AG04450 (cell line): ENCODE measurements at regions not wholly inside any gene's neighbourhood (a gene's known extent, or its start where the extent isn't known, plus 50 kb on each side); places are given as distances from the start of the nearest gene placed in this dataset.

ENCODE experiments used
- CTCF ChIA-PET: fragments of 300-600, 350-600 bp; formaldehyde crosslinking; extraction: SDS; loops from one replicate; lab custom pipeline; 2022; ENCODE audit warnings: antibody characterized with exemption, inconsistent platforms; lab: Charles Lee
- POLR2A ChIA-PET: fragments of 350-600 bp; formaldehyde crosslinking; extraction: SDS; loops from one replicate; lab custom pipeline; 2021; ENCODE audit warnings: antibody characterized with exemption, inconsistent platforms; lab: Yijun Ruan, JAX
- DNase-seq: peaks from one replicate; pipeline ENCODE4 v3.0.0-alpha.2; 2011; ENCODE audit warnings: low read depth, low spot score
- H3K27ac ChIP-seq: one replicate; pipeline ENCODE4 v1.5.1; 2012; ENCODE audit warnings: low read depth, low read length, control low read depth
- H3K27me3 ChIP-seq: one replicate; pipeline ENCODE4 v1.6.0; 2012; ENCODE audit warnings: low read length; ENCODE audit not compliant: control insufficient read depth, insufficient read depth
- H3K4me3 ChIP-seq: 2 replicates; pipeline ENCODE4 v1.5.1; 2011; ENCODE audit warnings: mild to moderate bottlenecking, low read depth, low read length, control low read depth
- H3K9me3 ChIP-seq: 2 replicates; pipeline ENCODE4 v1.5.1; 2012; ENCODE audit warnings: low read length; ENCODE audit not compliant: control insufficient read depth, insufficient read depth
- TF ChIP-seq, protein P1 (sequence below): IDR thresholded peaks from 2 replicates; pipeline ENCODE4 v1.5.1; 2011; ENCODE audit warnings: low read depth, low read length, control low read depth, inconsistent platforms

- Histone ChIP-seq H3K27me3 (peaks cover 6% of the 10 kb centered on the region), H3K9me3 (no peaks in the 10 kb centered on the region), H3K4me3 (no peak overlapping the region), H3K27ac (no peak overlapping the region)
- ChIA-PET CTCF (interaction anchor here (3.1 to 5.8 kb wide), 3 partner anchors 750 to 853 kb away, joined by 51 to 177 read pairs (median 121); no protein-coding TSS in a partner anchor), POLR2A (no interaction called here)
- DNase-seq = no peak
- TF ChIP-seq, protein P1, sequence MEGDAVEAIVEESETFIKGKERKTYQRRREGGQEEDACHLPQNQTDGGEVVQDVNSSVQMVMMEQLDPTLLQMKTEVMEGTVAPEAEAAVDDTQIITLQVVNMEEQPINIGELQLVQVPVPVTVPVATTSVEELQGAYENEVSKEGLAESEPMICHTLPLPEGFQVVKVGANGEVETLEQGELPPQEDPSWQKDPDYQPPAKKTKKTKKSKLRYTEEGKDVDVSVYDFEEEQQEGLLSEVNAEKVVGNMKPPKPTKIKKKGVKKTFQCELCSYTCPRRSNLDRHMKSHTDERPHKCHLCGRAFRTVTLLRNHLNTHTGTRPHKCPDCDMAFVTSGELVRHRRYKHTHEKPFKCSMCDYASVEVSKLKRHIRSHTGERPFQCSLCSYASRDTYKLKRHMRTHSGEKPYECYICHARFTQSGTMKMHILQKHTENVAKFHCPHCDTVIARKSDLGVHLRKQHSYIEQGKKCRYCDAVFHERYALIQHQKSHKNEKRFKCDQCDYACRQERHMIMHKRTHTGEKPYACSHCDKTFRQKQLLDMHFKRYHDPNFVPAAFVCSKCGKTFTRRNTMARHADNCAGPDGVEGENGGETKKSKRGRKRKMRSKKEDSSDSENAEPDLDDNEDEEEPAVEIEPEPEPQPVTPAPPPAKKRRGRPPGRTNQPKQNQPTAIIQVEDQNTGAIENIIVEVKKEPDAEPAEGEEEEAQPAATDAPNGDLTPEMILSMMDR = no peak
These were observed 55.5 kb upstream of the USP47 start for GRCh38 chr11:11786234-11786633.

GRCh38 chr11:11782532-11783110 lies 59.2 kb upstream of the USP47 start:
- Histone ChIP-seq H3K27ac (no peak overlapping the region), H3K4me3 (no peak overlapping the region), H3K27me3 (peaks cover 20% of the 10 kb centered on the region), H3K9me3 (no peaks in the 10 kb centered on the region)
- ChIA-PET CTCF (no interaction called here), POLR2A (no interaction called here)
- no peak for DNase-seq
- TF ChIP-seq, protein P1 = no peak

- POLR2A ChIA-PET = no interaction called here
- H3K4me3 ChIP-seq = no peak overlapping the region
- DNase-seq = no peak
- peaks cover 32% of the 10 kb centered on the region for H3K27me3 ChIP-seq
- H3K9me3 ChIP-seq = no peaks in the 10 kb centered on the region
- H3K27ac ChIP-seq = no peak overlapping the region
- TF ChIP-seq, protein P1 = no peak
- CTCF ChIA-PET = no interaction called here
These were observed 60.9 kb upstream of the USP47 start for GRCh38 chr11:11780858-11781257.

DNA sequence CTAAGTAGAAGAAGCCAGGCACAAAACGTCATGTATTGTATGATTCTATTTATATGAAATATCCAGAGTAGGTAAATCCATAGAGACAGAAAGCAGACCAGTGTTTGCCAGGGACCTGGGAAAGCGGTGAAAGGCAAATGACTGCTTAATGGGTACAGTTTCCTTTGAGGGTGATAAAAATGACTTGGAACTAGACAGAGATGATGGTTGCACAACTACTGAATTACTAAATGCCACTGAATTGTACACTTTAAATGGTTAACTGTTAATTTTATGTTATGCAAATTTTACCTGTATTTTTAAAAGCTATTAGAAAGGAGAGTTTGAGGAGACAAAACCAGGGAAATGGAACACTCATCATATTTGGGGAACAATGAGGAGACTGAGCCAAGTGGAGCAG lies 61.8 kb upstream of the USP47 start:
- ChIA-PET POLR2A (no interaction called here), CTCF (interaction anchor here (0.6 to 1.4 kb wide), 2 partner anchors 752 to 954 kb away, joined by 3 to 6 read pairs; no protein-coding TSS in a partner anchor)
- H3K4me3 ChIP-seq = no peak overlapping the region

GRCh38 chr11:11777897-11778296 lies 63.9 kb upstream of the USP47 start:
- H3K27ac ChIP-seq = no peak overlapping the region
- ChIA-PET CTCF (interaction anchor here (1.0 to 1.2 kb wide), 2 partner anchors 9 to 10 kb away, joined by 4 to 8 read pairs; no protein-coding TSS in a partner anchor), POLR2A (no interaction called here)
- no peak for DNase-seq
- TF ChIP-seq, protein P1 = no peak
- H3K27me3 ChIP-seq = peaks cover 51% of the 10 kb centered on the region
- no peak overlapping the region for H3K4me3 ChIP-seq
- H3K9me3 ChIP-seq = no peaks in the 10 kb centered on the region

More for the DNA sequence above, 61.8 kb upstream of the USP47 start:
- TF ChIP-seq, protein P1 = no peak
- Histone ChIP-seq H3K27me3 (peaks cover 41% of the 10 kb centered on the region), H3K9me3 (no peaks in the 10 kb centered on the region), H3K27ac (no peak overlapping the region)
- DNase-seq = no peak
